ENCODE measurements at regions not wholly inside any gene's neighbourhood (a gene's known extent, or its start where the extent isn't known, plus 50 kb on each side); places are given as distances from the start of the nearest gene placed in this dataset.

DNA sequence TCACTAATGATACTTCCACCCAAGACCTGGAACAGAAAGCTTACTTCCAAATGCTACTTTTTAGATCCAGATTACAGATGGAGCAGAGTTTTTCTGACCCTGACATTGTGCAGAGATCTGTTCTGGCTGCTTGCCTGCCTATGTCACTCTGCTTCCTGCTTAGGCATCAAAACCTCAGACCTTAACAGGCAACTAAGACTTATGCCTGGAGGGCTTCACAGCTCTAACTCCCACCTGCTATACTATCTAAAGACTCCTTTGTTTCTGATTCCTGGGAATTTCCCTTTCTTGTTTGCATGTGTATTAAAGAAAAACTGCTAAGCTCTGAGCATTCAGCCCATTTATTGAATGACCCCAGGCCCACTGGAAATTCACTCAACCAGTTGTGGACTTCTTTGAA is 157.4 kb upstream of the NPHP3 start:
- no peak overlapping the region for H3K9ac ChIP-seq (ENCODE audit: low read length)
- H4K20me1 ChIP-seq (ENCODE audit: low read length) = no peaks in the 10 kb centered on the region
- no peaks in the 10 kb centered on the region for H3K27me3 ChIP-seq (ENCODE audit: low read length)
- H3K9me2 ChIP-seq (replicated peaks; ENCODE audit: low read length) = no peaks in the 10 kb centered on the region
- H3K36me3 ChIP-seq (ENCODE audit: low read depth, low read length) = no peaks in the 10 kb centered on the region
- no TSS peak for BruUV-seq (replicated peaks)
- intact Hi-C loops (cut with micrococcal nuclease) = no loop called here
- no peaks in the 10 kb centered on the region for H3K4me1 ChIP-seq (ENCODE audit: insufficient read depth, low read length)
- no peak for TF ChIP-seq EZH2 (IDR thresholded peaks at IDR 0.05; ENCODE audit: low read length, unreplicated experiment)
- TF ChIP-seq EZH2phosphoT487 (IDR thresholded peaks at IDR 0.05; ENCODE audit: borderline replicate concordance, low read length) = no peak
- TF ChIP-seq, protein P1, sequence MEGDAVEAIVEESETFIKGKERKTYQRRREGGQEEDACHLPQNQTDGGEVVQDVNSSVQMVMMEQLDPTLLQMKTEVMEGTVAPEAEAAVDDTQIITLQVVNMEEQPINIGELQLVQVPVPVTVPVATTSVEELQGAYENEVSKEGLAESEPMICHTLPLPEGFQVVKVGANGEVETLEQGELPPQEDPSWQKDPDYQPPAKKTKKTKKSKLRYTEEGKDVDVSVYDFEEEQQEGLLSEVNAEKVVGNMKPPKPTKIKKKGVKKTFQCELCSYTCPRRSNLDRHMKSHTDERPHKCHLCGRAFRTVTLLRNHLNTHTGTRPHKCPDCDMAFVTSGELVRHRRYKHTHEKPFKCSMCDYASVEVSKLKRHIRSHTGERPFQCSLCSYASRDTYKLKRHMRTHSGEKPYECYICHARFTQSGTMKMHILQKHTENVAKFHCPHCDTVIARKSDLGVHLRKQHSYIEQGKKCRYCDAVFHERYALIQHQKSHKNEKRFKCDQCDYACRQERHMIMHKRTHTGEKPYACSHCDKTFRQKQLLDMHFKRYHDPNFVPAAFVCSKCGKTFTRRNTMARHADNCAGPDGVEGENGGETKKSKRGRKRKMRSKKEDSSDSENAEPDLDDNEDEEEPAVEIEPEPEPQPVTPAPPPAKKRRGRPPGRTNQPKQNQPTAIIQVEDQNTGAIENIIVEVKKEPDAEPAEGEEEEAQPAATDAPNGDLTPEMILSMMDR (conservative IDR thresholded peaks at IDR 0.05; ENCODE audit: low read depth, low read length) = no peak
- H3K9me3 ChIP-seq (ENCODE audit: low read length) = no peaks in the 10 kb centered on the region
- no peaks in the 10 kb centered on the region for H3F3A ChIP-seq (ENCODE audit: low read length, unreplicated experiment)
- ChIA-PET CTCF (no interaction called here), POLR2A (ENCODE audit: unreplicated experiment) (no interaction called here)
- ATAC-seq (no peak), DNase-seq (no peak)
- no peak overlapping the region for H3K4me3 ChIP-seq (ENCODE audit: low read length)
- no peak overlapping the region for H3K4me2 ChIP-seq (ENCODE audit: low read length)
- no peak overlapping the region for H3K27ac ChIP-seq (ENCODE audit: low read length)
- H3K79me2 ChIP-seq (ENCODE audit: low read length) = no peaks in the 10 kb centered on the region
- H2AFZ ChIP-seq (ENCODE audit: low read length) = no peak overlapping the region

DNA sequence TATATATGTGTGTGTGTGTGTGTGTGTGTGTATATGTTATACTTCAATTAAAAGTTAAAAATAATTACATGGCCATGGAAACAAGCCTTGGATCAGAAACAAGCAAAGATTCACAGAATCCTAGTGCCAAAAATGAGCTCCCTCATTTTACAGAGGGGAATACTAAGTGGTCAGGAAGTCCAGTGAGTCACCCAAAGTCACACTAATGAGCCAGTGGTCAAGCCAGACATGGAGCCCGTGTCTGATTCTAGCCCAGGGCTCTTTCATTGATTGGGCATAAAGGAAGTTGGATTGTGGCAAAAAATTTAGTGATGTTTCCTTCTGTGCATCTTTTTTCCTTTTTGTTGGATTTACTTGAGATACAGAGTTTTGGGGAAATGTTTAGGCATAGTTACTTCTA is 152.5 kb upstream of the NPHP3 start:
- no peaks in the 10 kb centered on the region for H3K4me1 ChIP-seq (ENCODE audit: insufficient read depth, low read length)
- DNase-seq (no peak), ATAC-seq (no peak)
- no peaks in the 10 kb centered on the region for H3K36me3 ChIP-seq (ENCODE audit: low read depth, low read length)
- no peaks in the 10 kb centered on the region for H4K20me1 ChIP-seq (ENCODE audit: low read length)
- TF ChIP-seq, protein P1 (conservative IDR thresholded peaks at IDR 0.05; ENCODE audit: low read depth, low read length) = no peak
- TF ChIP-seq EZH2phosphoT487 (IDR thresholded peaks at IDR 0.05; ENCODE audit: borderline replicate concordance, low read length) (no peak), EZH2 (IDR thresholded peaks at IDR 0.05; ENCODE audit: low read length, unreplicated experiment) (no peak)
- no peaks in the 10 kb centered on the region for H3F3A ChIP-seq (ENCODE audit: low read length, unreplicated experiment)
- ChIA-PET POLR2A (ENCODE audit: unreplicated experiment) (no interaction called here), CTCF (no interaction called here)
- no peaks in the 10 kb centered on the region for H3K9me2 ChIP-seq (replicated peaks; ENCODE audit: low read length)
- H2AFZ ChIP-seq (ENCODE audit: low read length) = no peak overlapping the region
- no TSS peak for BruUV-seq (replicated peaks)
- no peak overlapping the region for H3K27ac ChIP-seq (ENCODE audit: low read length)
- no peaks in the 10 kb centered on the region for H3K9me3 ChIP-seq (ENCODE audit: low read length)
- H3K9ac ChIP-seq (ENCODE audit: low read length) = no peak overlapping the region
- H3K27me3 ChIP-seq (ENCODE audit: low read length) = 0 out of 2 replicates have a peak, but pooled peaks cover 11% of the 10 kb centered on the region
- no peaks in the 10 kb centered on the region for H3K79me2 ChIP-seq (ENCODE audit: low read length)
- H3K4me2 ChIP-seq (ENCODE audit: low read length) = no peak overlapping the region
- no peak overlapping the region for H3K4me3 ChIP-seq (ENCODE audit: low read length)
- intact Hi-C loops (cut with micrococcal nuclease) = no loop called here

DNA sequence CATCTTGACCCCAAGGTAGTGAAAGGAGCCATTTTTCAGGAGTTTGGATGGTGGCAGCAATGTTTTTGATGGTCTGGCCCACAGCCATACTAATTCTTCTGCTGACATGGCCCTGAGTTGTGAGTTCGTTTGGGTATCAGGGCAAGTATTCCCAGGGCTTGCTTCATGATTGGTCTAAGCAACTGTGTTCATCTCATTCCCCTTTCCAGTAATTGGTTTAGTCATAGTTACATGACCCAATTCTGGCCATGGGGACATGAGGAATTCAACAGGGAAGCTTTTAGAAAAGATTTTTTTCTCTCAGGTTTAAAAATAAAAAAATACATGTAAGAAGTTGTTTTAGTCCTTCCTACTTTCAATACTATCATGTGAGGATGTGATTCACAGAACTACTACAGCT is 150.5 kb upstream of the NPHP3 start:
- H3K9me2 ChIP-seq (replicated peaks; ENCODE audit: low read length) = no peaks in the 10 kb centered on the region
- intact Hi-C loops (cut with micrococcal nuclease) = no loop called here
- H2AFZ ChIP-seq (ENCODE audit: low read length) = no peak overlapping the region
- H3K79me2 ChIP-seq (ENCODE audit: low read length) = no peaks in the 10 kb centered on the region
- POLR2A ChIA-PET (ENCODE audit: unreplicated experiment) = no interaction called here
- H3K4me3 ChIP-seq (ENCODE audit: low read length) = no peak overlapping the region
- H3K36me3 ChIP-seq (ENCODE audit: low read depth, low read length) = no peaks in the 10 kb centered on the region
- H3K9ac ChIP-seq (ENCODE audit: low read length) = no peak overlapping the region
- no peaks in the 10 kb centered on the region for H4K20me1 ChIP-seq (ENCODE audit: low read length)
- 0 out of 2 replicates have a peak, but pooled peaks cover 11% of the 10 kb centered on the region for H3K27me3 ChIP-seq (ENCODE audit: low read length)
- no peak for TF ChIP-seq EZH2phosphoT487 (IDR thresholded peaks at IDR 0.05; ENCODE audit: borderline replicate concordance, low read length)
- no peak for TF ChIP-seq EZH2 (IDR thresholded peaks at IDR 0.05; ENCODE audit: low read length, unreplicated experiment)
- TF ChIP-seq, protein P1 (conservative IDR thresholded peaks at IDR 0.05; ENCODE audit: low read depth, low read length) = no peak
- no peak overlapping the region for H3K4me2 ChIP-seq (ENCODE audit: low read length)
- DNase-seq (no peak), ATAC-seq (no peak)
- no peaks in the 10 kb centered on the region for H3K4me1 ChIP-seq (ENCODE audit: insufficient read depth, low read length)
- no peak overlapping the region for H3K27ac ChIP-seq (ENCODE audit: low read length)
- H3F3A ChIP-seq (ENCODE audit: low read length, unreplicated experiment) = no peaks in the 10 kb centered on the region
- no TSS peak for BruUV-seq (replicated peaks)
- H3K9me3 ChIP-seq (ENCODE audit: low read length) = no peaks in the 10 kb centered on the region
- CTCF ChIA-PET = no interaction called here
